B cell (primary cell): ENCODE measurements at regions not wholly inside any gene's neighbourhood (a gene's known extent, or its start where the extent isn't known, plus 50 kb on each side); places are given as distances from the start of the nearest gene placed in this dataset.

ENCODE experiments used
- ATAC-seq: fragments of 200-7000 bp; cut with Tn5 transposase; one replicate; pipeline ENCODE4 v1.10.0; 2021; ENCODE audit warnings: low read depth, mild to moderate bottlenecking, moderate number of reproducible peaks, moderate library complexity
- CTCF ChIA-PET: fragments of 350-600 bp; sonication (Branson Sonifier 250); formaldehyde crosslinking; loops from one replicate; lab custom pipeline; 2021; ENCODE audit warnings: antibody characterized with exemption, inconsistent platforms; lab: Charles Lee
- POLR2A ChIA-PET: fragments of 350-600 bp; sonication (Branson Sonifier 250); formaldehyde crosslinking; loops from one replicate; lab custom pipeline; 2021; ENCODE audit warnings: antibody characterized with exemption; lab: Charles Lee
- DNase-seq: peaks from one replicate; pipeline ENCODE4 v3.0.0; 2013
- H2AFZ ChIP-seq: 2 replicates; pipeline ENCODE4 v1.6.1; 2012; ENCODE audit warnings: mild to moderate bottlenecking, low read depth, low read length; ENCODE audit not compliant: insufficient read depth, poor library complexity, severe bottlenecking
- H3K27ac ChIP-seq, 2 donors: 1 replicate in 1 of 2; 2 replicates in 1 of 2; pipeline ENCODE4 v1.5.1; 2012 to 2013; ENCODE audit warnings: low read length in 2 of 2, mild to moderate bottlenecking in 2 of 2, moderate library complexity in 1 of 2
- H3K27me3 ChIP-seq, 4 experiments: fragments of 200-600 bp in 1 of 4; sonication (generic) in 1 of 4; replicated peaks in 1 of 4; 1 replicate in 2 of 4; 2 replicates in 2 of 4; pipeline versions ENCODE4 v1.6.1 to v1.7.0; 2013 to 2016; ENCODE audit warnings: low read length in 3 of 4, mild to moderate bottlenecking in 2 of 4, mixed read lengths in 1 of 4, moderate library complexity in 1 of 4; ENCODE audit not compliant: insufficient read depth in 4 of 4, control insufficient read depth in 3 of 4; ENCODE audit errors: control extremely low read depth in 1 of 4
- H3K36me3 ChIP-seq, 2 experiments: replicated peaks in 1 of 2; 1 replicate in 1 of 2; 2 replicates in 1 of 2; pipeline versions ENCODE4 v1.6.1 to v1.7.1; 2013; ENCODE audit warnings: low read length in 1 of 2; ENCODE audit not compliant: insufficient read depth in 2 of 2, control insufficient read depth in 1 of 2; ENCODE audit errors: control extremely low read depth in 1 of 2, extremely low read depth in 1 of 2
- H3K4me1 ChIP-seq, 2 donors: fragments of 200-600 bp in 1 of 2; sonication (generic) in 1 of 2; 1 replicate in 1 of 2; 2 replicates in 1 of 2; pipeline versions ENCODE4 v1.5.1 to v1.6.1; 2013 to 2017; ENCODE audit warnings: low read length in 2 of 2; ENCODE audit not compliant: control insufficient read depth in 2 of 2, insufficient read depth in 2 of 2
- H3K4me2 ChIP-seq: replicated peaks from 2 replicates; pipeline ENCODE3; 2012; ENCODE audit warnings: mild to moderate bottlenecking, low read depth, low read length; ENCODE audit not compliant: poor library complexity, severe bottlenecking
- H3K4me3 ChIP-seq, 5 experiments: fragments of 200-600 bp in 1 of 5; sonication (generic) in 1 of 5; 1 replicate in 3 of 5; 2 replicates in 2 of 5; pipeline versions ENCODE4 v1.5.1 to v1.7.0; 2011 to 2016; ENCODE audit warnings: low read length in 4 of 5, mild to moderate bottlenecking in 4 of 5, low read depth in 2 of 5, control low read depth in 1 of 5, moderate library complexity in 1 of 5; ENCODE audit not compliant: insufficient read depth in 1 of 5; ENCODE audit errors: control extremely low read depth in 1 of 5, extremely low read depth in 1 of 5
- H3K79me2 ChIP-seq: fragments of 200-600 bp; sonication (generic); one replicate; pipeline ENCODE4 v1.6.0; 2016; ENCODE audit warnings: low read length; ENCODE audit not compliant: control insufficient read depth, insufficient read depth
- H3K9ac ChIP-seq: fragments of 200-600 bp; sonication (generic); 2 replicates; pipeline ENCODE4 v1.6.1; 2017; ENCODE audit warnings: mild to moderate bottlenecking, low read length, moderate library complexity
- H3K9me3 ChIP-seq, 3 donors: one replicate each; pipeline versions ENCODE4 v1.6.1 to v1.7.1; 2013; ENCODE audit warnings: low read length in 2 of 3; ENCODE audit not compliant: control insufficient read depth in 2 of 3, insufficient read depth in 1 of 3; ENCODE audit errors: control extremely low read depth in 1 of 3
- H4K20me1 ChIP-seq: 2 replicates; pipeline ENCODE4 v1.6.0; 2012; ENCODE audit warnings: mild to moderate bottlenecking, low read length; ENCODE audit not compliant: insufficient read depth, control insufficient read depth, poor library complexity, severe bottlenecking
- H3K27ac Mint-ChIP-seq: one replicate; pipeline ENCODE4 v1.8.0; 2021; ENCODE audit warnings: mixed read lengths
- H3K27me3 Mint-ChIP-seq: one replicate; pipeline ENCODE4 v1.8.0; 2021; ENCODE audit warnings: mixed read lengths
- H3K4me1 Mint-ChIP-seq: one replicate; pipeline ENCODE4 v1.8.0; 2021; ENCODE audit warnings: mixed read lengths
- H3K4me3 Mint-ChIP-seq: one replicate; pipeline ENCODE4 v1.8.0; 2021; ENCODE audit warnings: mixed read lengths
- H3K9me3 Mint-ChIP-seq: one replicate; pipeline ENCODE4 v1.8.0; 2022; ENCODE audit warnings: mixed read lengths; ENCODE audit not compliant: insufficient read depth
- EZH2 ChIP-seq: IDR thresholded peaks from 2 replicates; pipeline ENCODE4 v1.6.1; 2012; ENCODE audit warnings: borderline replicate concordance, low read depth, mild to moderate bottlenecking, moderate library complexity, low read length; ENCODE audit not compliant: insufficient read depth, poor library complexity, severe bottlenecking
- WGBS: methylation state at CpG from one replicate; pipeline ENCODE4 v1.1.5; 2013; ENCODE audit warnings: missing lambda C conversion rate; ENCODE audit not compliant: insufficient coverage; 5-methylcytosine and 5-hydroxymethylcytosine counted together
- intact Hi-C: fragments of 100-400 bp; cut with micrococcal nuclease; formaldehyde crosslinking; loops from one replicate; pipeline ENCODE4 v1.10.0; 2022
- TF ChIP-seq, protein P1 (sequence below): fragments of 200-600 bp; IDR thresholded peaks from one replicate; pipeline ENCODE4 v1.8.0; 2022; ENCODE audit warnings: antibody characterized with exemption, mild to moderate bottlenecking

DNA sequence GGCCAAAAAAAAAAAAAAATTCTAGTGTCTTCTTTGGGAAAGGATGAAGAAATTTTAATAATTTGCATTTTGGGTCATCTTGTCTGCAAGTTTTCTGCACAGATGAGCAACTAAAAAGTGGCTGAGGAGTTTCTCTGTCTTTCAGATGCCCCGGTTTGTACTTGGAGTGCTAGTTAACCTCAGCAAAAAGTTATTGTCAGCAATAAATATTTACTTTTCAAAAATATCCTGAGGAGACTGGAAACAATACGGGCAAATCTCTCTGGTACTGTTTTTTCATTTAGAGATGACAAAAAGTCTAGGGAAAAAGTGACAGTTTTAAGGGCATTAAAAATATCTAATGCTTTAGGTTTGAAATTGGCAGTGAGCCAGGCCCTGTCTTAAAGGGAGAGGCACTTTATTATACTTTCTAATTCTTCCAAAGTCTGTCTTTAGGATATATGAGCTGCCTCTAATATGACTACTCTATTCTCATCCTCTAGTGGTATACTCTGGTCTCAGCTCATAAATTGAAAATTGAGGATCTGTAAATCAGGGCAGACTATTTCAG, 436.0 kb upstream of the NR2F2 start:
- no peak for TF ChIP-seq EZH2
- TF ChIP-seq, protein P1, sequence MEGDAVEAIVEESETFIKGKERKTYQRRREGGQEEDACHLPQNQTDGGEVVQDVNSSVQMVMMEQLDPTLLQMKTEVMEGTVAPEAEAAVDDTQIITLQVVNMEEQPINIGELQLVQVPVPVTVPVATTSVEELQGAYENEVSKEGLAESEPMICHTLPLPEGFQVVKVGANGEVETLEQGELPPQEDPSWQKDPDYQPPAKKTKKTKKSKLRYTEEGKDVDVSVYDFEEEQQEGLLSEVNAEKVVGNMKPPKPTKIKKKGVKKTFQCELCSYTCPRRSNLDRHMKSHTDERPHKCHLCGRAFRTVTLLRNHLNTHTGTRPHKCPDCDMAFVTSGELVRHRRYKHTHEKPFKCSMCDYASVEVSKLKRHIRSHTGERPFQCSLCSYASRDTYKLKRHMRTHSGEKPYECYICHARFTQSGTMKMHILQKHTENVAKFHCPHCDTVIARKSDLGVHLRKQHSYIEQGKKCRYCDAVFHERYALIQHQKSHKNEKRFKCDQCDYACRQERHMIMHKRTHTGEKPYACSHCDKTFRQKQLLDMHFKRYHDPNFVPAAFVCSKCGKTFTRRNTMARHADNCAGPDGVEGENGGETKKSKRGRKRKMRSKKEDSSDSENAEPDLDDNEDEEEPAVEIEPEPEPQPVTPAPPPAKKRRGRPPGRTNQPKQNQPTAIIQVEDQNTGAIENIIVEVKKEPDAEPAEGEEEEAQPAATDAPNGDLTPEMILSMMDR, result no peak
- Histone ChIP-seq H3K27me3 (no peaks in the 10 kb centered on the region), H3K4me2 (no peak overlapping the region), H3K4me1 (no peaks in the 10 kb centered on the region), H4K20me1 (no peaks in the 10 kb centered on the region), H3K9ac (no peak overlapping the region), H3K36me3 (no peaks in the 10 kb centered on the region), H3K9me3 (no peaks in the 10 kb centered on the region), H2AFZ (no peak overlapping the region), H3K4me3 (no peak overlapping the region), H3K79me2 (no peaks in the 10 kb centered on the region), H3K27ac (no peak overlapping the region)
- Mint-ChIP-seq H3K4me3 (no peak overlapping the region), H3K27me3 (no peaks in the 10 kb centered on the region), H3K4me1 (no peaks in the 10 kb centered on the region), H3K9me3 (peaks cover 3% of the 10 kb centered on the region), H3K27ac (no peak overlapping the region)
- ChIA-PET POLR2A (no interaction called here), CTCF (no interaction called here)
- no CpG with 5 or more reads among the region's 2 CpGs for WGBS
- ATAC-seq, result no peak
- intact Hi-C loops, result no loop called here
- no peak for DNase-seq

DNA sequence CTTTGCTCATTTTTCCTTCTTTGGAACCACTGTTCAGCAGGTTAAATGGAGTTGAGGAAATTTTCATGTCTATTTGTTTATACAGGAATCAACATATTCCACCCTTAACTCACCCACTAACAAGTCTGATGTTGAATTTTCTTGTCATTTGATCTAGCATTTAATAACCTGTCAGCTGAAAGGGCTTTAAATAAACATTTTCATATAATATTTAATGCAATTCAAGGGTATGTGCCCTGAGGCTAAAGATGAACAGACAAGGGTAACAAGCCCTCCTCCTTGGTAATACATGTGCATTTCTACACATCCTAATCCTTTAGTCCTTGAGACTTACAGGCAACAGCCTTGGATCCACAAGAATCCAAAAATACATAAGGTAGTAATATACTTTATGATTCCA, 435.0 kb upstream of the NR2F2 start:
- no peak overlapping the region for H3K4me3 ChIP-seq
- no peak overlapping the region for H3K4me2 ChIP-seq
- H4K20me1 ChIP-seq, result no peaks in the 10 kb centered on the region
- TF ChIP-seq EZH2, result no peak
- TF ChIP-seq, protein P1, result no peak
- ChIA-PET CTCF (no interaction called here), POLR2A (no interaction called here)
- H2AFZ ChIP-seq, result no peak overlapping the region
- H3K4me1 Mint-ChIP-seq, result no peaks in the 10 kb centered on the region
- H3K9me3 Mint-ChIP-seq, result peaks cover under 1% of the 10 kb centered on the region
- H3K4me3 Mint-ChIP-seq, result no peak overlapping the region
- intact Hi-C loops, result no loop called here
- H3K27me3 ChIP-seq, result no peaks in the 10 kb centered on the region
- H3K27ac ChIP-seq, result no peak overlapping the region
- H3K27ac Mint-ChIP-seq, result no peak overlapping the region
- H3K4me1 ChIP-seq, result no peaks in the 10 kb centered on the region
- H3K9ac ChIP-seq, result no peak overlapping the region
- no peaks in the 10 kb centered on the region for H3K36me3 ChIP-seq
- ATAC-seq (no peak), DNase-seq (no peak)
- no peaks in the 10 kb centered on the region for H3K27me3 Mint-ChIP-seq
- no peaks in the 10 kb centered on the region for H3K79me2 ChIP-seq
- no peaks in the 10 kb centered on the region for H3K9me3 ChIP-seq
